ENCODE measurements at regions not wholly inside any gene's neighbourhood (a gene's known extent, or its start where the extent isn't known, plus 50 kb on each side); places are given as distances from the start of the nearest gene placed in this dataset.
"Not testable (repeated sequence)": the region's sequence is repeated elsewhere in the genome, so short reads cannot be mapped to it uniquely, and the experiment has no call there.

DNA sequence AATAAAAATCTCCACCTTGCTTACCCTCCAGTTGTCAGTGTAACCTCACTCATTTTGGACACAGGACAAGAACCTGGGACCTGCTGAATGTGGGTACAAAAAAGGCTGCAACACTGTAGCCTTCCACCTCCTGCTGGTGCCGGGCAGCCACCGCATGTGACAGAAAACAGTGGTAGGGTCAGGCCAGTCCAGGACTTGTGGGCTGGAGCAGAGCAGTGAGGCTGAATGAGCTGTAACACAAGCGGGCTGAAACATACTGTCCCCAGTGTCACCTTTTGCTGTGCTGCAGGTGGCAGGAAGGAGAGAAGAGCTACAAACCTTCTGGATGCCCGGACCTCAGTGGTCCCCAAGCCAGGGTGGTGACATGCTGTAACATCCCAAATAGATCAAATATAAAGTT is 465.4 kb upstream of the FOXG1 start:
- H3K36me3 ChIP-seq = no peaks in the 10 kb centered on the region
- H3K27me3 ChIP-seq = no peaks in the 10 kb centered on the region
- no peak overlapping the region for H3K4me3 ChIP-seq (replicated peaks in 1 of 3)
- no peak for TF ChIP-seq POLR2A (IDR thresholded peaks at IDR 0.05)
- TF ChIP-seq CTCF (IDR thresholded peaks at IDR 0.05) = no peak
- WGBS, 2 donors = 83 to 94% methylated on average over 4 of the region's 4 CpGs
- no peak for DNase-seq
- no peaks in the 10 kb centered on the region for H3K4me1 ChIP-seq
- no peaks in the 10 kb centered on the region for H3K9me3 ChIP-seq
- no peak overlapping the region for H3K27ac ChIP-seq
- intact Hi-C loops (cut with DNase I) = no loop called here

DNA sequence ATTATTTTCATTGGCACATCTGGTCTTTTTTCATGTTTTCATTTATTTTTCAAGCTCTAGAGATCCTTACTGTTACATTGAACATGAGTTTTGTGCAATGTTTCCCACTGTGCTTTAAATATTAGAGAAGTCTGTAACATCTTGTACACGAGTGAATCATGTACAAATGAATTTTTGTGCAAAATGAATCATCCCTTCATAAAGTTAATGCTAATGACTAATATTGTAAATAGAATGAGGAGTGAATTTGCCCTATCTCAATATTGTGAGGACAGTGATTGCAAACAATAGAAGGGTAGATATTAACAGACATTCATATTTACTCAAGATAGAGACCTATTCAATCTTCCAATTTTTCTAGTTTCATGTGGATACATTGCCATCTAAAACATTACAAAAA is 463.3 kb upstream of the FOXG1 start:
- intact Hi-C loops (cut with DNase I) = no loop called here
- WGBS, 2 donors = 62 to 67% methylated on average over 1 of the region's 1 CpG

GRCh38 chr14:28305938-28306337 is 460.6 kb upstream of the FOXG1 start:
- Histone ChIP-seq H3K9me3 (no peaks in the 10 kb centered on the region), H3K36me3 (no peaks in the 10 kb centered on the region), H3K4me1 (no peaks in the 10 kb centered on the region), H3K4me3 (replicated peaks in 1 of 3) (no peak overlapping the region), H3K27ac (no peak overlapping the region), H3K27me3 (no peaks in the 10 kb centered on the region)
- TF ChIP-seq CTCF (IDR thresholded peaks at IDR 0.05) = no peak
- intact Hi-C loops (cut with DNase I) = no loop called here
- DNase-seq = no peak

More for the DNA sequence above, 463.3 kb upstream of the FOXG1 start:
- H3K4me3 ChIP-seq (replicated peaks in 1 of 3) = no peak overlapping the region
- no peaks in the 10 kb centered on the region for H3K4me1 ChIP-seq
- H3K27ac ChIP-seq = no peak overlapping the region
- TF ChIP-seq POLR2A (IDR thresholded peaks at IDR 0.05) (no peak), CTCF (IDR thresholded peaks at IDR 0.05) (no peak)
- H3K36me3 ChIP-seq = no peaks in the 10 kb centered on the region
- no peaks in the 10 kb centered on the region for H3K27me3 ChIP-seq
- no peaks in the 10 kb centered on the region for H3K9me3 ChIP-seq
- DNase-seq = no peak

DNA sequence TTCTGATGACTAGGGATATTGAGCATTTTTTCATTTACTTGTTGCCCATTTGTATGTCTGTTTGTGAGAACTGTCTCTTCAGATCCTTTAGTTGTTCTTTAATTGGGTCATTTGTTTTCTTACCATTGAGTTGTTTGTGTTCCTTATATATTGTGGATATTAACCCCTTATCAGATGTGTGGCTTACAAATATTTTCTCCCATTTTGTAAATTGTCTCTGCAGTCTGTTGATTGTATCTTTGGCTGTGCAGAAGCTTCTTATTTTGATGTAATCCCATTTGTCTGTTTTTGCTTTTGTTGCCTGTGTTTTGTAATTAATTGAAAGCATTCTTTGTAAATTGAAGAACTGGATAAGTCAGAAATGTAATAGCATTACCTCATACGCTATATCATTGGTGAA is 459.1 kb upstream of the FOXG1 start:
- H3K27me3 ChIP-seq = no peaks in the 10 kb centered on the region
- intact Hi-C loops (cut with DNase I) = no loop called here
- DNase-seq = no peak
- no peak overlapping the region for H3K27ac ChIP-seq
- TF ChIP-seq POLR2A (IDR thresholded peaks at IDR 0.05) (no peak), CTCF (IDR thresholded peaks at IDR 0.05) (no peak)
- 78 to 79% methylated on average over 1 of the region's 1 CpG for WGBS, 2 donors
- H3K4me3 ChIP-seq (replicated peaks in 1 of 3) = no peak overlapping the region
- H3K4me1 ChIP-seq = no peaks in the 10 kb centered on the region
- no peaks in the 10 kb centered on the region for H3K36me3 ChIP-seq
- H3K9me3 ChIP-seq = no peaks in the 10 kb centered on the region

GRCh38 chr14:28308734-28309133 is 457.9 kb upstream of the FOXG1 start:
- Histone ChIP-seq H3K4me1 (no peaks in the 10 kb centered on the region), H3K4me3 (replicated peaks in 1 of 3) (no peak overlapping the region), H3K27ac (no peak overlapping the region), H3K36me3 (no peaks in the 10 kb centered on the region), H3K27me3 (no peaks in the 10 kb centered on the region), H3K9me3 (no peaks in the 10 kb centered on the region)
- TF ChIP-seq CTCF (IDR thresholded peaks at IDR 0.05) = no peak
- TF ChIP-seq POLR2A (IDR thresholded peaks at IDR 0.05) = no peak
- DNase-seq = no peak
- intact Hi-C loops (cut with DNase I) = no loop called here
- WGBS, 2 donors = 39 to 47% methylated on average over 2 of the region's 2 CpGs

DNA sequence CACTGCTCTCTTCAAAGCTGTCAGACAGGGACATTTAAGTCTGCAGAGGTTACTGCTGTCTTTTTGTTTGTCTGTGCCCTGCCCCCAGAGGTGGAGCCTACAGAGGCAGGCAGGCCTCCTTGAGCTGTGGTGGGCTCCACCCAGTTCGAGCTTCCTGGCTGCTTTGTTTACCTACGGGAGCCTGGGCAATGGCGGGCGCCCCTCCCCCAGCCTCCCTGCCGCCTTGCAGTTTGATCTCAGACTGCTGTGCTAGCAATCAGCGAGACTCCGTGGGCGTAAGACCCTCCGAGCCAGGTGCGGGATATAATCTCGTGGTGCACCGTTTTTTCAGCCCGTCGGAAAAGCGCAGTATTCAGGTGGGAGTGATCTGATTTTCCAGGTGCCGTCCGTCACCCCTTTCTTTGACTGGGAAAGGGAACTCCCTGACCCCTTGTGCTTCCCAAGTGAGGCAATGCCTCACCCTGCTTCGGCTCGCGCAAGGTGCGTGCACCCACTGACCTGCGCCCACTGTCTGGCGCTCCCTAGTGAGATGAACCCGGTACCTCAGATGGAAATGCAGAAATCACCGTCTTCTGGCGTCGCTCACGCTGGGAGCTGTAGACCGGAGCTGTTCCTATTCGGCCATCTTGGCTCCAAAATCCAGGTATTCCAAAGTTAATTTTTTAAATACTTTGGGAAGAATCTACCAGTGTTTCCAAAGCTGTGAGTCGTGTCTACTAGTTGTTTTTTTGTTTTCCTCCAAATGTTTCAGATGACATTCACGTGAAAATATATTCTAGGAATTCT is 448.5 kb upstream of the FOXG1 start:
- DNase-seq; H3K27me3 ChIP-seq; H3K36me3 ChIP-seq; H3K9me3 ChIP-seq; H3K27ac ChIP-seq; H3K4me3 ChIP-seq (replicated peaks in 1 of 3); intact Hi-C loops (cut with DNase I); H3K4me1 ChIP-seq: not testable (repeated sequence)
- WGBS, 2 donors = 94 to 97% methylated on average over 26 to 32 of the region's 32 CpGs

Data from thyroid gland (tissue), 4 donors.